Stimulated activated CD4-positive, alpha-beta T cell treated with anti-CD3 and anti-CD28 coated beads, Interleukin-12 subunit alpha, Interleukin-12 subunit beta, amount 100 ng/mL, for 48 hours (primary cell): ENCODE measurements at regions not wholly inside any gene's neighbourhood (a gene's known extent, or its start where the extent isn't known, plus 50 kb on each side); places are given as distances from the start of the nearest gene placed in this dataset.

Experiments
- DNase-seq, 3 donors: peaks; one replicate each; pipeline ENCODE4 v3.0.0-alpha.2; 2020; ENCODE audit warnings: low read depth in 2 of 3, low spot score in 1 of 3

- DNase-seq = no peak
Measured at GRCh38 chr2:554444-554843, 122.8 kb downstream of the TMEM18 start.

- no peak for DNase-seq
Measured at GRCh38 chr2:552906-553305, 124.3 kb downstream of the TMEM18 start.

GRCh38 chr2:551621-552020, 125.6 kb downstream of the TMEM18 start:
- DNase-seq = no peak

DNA sequence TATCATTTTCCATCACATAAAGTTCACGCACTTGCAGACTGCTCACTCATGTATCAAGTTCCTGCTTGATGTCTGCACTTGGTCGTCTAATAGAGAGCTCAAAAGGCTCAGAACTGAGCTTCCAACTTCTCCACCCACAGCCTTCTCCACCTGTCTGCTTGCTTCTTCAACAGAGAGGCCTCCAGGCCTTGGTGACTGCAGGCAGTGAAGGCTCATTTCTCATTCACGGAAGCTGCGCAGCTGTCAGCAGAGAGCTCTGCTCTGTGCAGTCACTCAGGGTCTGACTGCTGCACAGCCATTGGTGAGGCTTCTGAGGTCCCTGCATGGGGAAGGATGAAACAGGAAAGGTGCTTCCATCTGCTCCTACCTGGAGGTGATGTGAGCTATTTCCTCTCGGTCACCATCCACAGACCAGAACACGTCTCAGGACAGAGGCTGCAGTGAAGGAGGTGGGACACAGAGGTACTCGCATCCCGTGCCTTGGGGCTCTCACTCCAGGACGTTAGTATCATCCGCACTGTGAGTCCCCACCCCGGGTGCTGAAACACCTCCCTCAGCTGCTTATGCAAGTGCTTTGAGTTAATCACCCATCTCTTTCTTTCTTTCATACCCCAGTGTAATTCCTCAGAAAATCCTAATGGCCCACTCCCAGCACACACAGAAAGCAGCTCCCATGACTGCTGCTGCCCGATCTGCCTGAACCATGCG, 126.2 kb downstream of the TMEM18 start:
- DNase-seq = no peak

- DNase-seq = no peak
Measured at GRCh38 chr2:545711-546650, 131.2 kb downstream of the TMEM18 start.

DNA sequence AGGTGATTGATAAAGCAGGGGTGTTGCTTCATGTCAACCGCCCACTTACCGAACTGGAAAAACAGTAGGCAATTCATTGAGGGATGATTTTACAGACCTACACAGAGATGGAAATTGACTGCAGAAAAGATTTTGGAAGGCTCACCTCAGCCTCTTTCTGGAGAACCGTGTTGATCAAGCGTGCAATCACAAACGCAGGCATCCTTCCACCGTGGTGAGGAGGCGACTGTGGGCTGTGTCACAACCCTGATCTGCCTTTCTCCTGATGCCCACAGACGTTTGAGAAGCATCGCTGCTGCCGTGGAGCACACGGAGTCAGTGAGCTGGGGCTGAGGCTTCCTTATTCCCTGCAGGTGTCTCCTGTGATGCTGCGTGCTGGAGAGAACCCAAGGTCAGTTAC, 132.0 kb downstream of the TMEM18 start:
- DNase-seq = no peak

DNA sequence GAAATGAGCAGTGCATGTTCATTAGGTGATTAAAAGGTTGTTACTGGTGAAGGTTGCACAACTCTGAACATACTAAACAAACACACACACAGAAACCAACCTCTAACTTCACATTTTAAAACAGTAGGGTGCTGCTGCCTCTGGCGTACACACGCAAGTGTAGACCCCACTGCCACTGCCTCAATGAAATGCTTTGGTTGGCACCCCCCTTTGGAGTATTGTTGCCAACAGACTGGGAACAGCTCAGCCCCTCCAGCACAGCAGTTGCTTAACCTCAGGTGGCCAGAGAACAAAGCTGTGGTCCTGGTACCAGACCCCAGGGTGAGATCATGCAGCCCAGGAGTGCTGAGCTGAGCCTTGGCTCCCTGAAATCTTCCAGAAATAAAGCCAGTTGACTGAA, 138.6 kb downstream of the TMEM18 start:
- DNase-seq = no peak

GRCh38 chr2:535222-535621, 142.0 kb downstream of the TMEM18 start:
- no peak for DNase-seq

- no peak for DNase-seq
Measured at GRCh38 chr2:529852-530251, 147.4 kb downstream of the TMEM18 start.

DNA sequence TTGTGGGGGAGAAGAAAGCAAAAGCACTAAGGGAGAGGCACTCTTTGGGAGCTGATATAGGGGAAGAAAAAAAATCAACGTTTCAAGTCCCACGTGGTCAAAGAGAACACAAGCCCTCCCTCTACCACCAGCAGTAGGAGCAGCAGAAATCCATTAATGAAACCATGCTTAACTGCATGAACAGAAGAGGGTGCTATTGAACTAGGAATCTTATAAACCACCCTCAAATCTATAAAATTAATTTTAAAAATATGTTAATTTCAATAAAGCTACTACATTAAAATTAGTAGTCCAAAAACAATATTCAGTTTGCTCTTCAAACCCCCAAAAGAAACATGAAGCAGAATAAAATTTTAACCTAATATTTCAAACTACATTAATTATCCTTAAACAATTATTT, 147.8 kb downstream of the TMEM18 start:
- DNase-seq = no peak

DNA sequence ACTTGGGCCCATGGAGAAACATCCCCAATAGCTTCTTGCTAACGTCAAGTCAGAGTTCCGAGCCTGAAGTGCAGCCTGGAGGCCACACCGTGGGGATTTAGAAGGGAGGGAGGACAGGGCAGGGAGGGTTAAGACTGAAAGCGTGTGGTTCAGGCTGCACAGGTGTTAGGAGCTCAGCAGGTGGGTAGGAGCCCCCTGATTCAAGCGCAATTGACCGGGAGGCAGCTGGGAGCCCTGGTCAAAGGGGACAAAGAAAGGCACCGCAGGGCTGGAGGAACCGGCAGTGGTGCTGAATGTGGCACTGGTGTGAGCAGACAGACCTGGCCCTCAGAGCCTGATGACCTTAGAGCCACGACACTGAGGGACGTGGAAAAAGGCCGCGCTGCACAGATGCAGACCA, 149.6 kb downstream of the TMEM18 start:
- DNase-seq = no peak

- DNase-seq = no peak
Measured at GRCh38 chr2:526918-527317, 150.3 kb downstream of the TMEM18 start.

DNA sequence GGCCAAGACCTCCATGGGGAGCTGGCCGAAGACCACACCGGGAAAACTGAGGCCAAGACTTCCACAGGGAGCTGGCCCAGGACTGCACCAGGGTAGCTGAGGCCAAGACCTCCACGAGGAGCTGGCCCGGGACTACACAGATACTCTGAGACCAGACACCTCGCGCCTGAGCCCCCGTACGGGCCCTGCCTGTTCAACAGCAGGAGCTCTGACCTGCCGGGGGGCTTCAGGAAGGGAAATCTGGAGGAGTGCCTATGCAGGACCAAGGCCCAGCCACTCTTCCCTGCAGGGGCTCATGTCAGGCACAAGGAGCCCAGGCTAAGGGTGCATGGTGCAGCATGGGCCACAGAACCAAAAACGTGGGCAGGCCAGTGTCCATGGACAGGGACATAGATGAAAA, 151.6 kb downstream of the TMEM18 start:
- no peak for DNase-seq

GRCh38 chr2:525021-525420, 152.2 kb downstream of the TMEM18 start:
- no peak for DNase-seq

- DNase-seq = no peak
Measured at GRCh38 chr2:524442-524841, 152.8 kb downstream of the TMEM18 start.

GRCh38 chr2:523698-524270, 153.4 kb downstream of the TMEM18 start:
- DNase-seq = no peak

DNA sequence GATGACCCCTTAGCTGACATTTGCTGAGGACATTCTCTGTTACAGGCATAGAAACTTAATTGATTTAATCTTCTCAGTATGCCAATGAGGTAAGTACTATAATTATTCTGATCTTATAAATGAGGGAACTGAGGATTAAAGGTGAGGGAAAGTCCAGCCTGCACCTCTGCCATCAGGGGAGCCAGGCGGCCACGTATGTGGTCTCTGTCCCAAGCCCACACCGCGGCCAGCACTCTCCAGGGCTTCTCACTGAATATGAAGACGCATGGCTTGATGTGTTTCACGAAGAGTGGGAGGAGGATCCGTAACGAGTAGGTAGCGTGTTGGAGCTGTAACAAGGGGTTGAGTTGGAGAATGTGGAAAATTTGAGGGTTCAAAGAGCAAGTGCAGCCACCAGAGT, 154.4 kb downstream of the TMEM18 start:
- no peak for DNase-seq

- DNase-seq = no peak
Measured at GRCh38 chr2:521853-522530, 155.2 kb downstream of the TMEM18 start.

DNA sequence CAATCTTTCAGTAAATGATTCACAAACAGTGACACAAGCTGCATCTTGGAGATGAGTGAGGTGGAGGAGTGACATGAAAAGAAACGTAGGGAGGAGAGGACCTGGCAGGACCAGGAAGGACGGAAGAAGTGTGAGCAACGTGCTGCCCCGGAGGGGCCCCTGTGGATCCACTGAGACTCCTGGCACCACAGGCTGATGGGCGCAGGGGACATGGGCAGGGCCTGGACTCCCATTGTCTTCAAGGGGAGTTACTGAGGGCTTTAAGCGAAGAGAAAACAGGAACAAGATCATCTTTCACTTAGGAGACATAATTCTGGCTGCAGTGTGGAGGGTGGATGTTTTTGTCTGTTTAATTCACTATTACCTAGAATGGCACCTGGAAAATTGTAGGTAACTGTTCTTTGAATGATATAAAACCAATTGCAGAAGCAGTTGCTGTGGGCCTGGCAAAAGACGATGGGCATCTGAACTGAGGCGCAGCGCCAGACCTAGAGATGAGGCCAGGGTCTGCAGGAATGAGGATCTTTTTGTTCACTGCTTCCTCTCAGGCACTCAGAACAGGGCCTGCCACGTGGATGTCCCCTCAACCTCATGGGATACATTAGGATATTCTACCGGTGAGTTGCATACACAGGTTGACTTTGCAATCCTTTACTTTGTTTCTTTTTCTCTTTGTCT, 156.4 kb downstream of the TMEM18 start:
- DNase-seq = no peak

DNA sequence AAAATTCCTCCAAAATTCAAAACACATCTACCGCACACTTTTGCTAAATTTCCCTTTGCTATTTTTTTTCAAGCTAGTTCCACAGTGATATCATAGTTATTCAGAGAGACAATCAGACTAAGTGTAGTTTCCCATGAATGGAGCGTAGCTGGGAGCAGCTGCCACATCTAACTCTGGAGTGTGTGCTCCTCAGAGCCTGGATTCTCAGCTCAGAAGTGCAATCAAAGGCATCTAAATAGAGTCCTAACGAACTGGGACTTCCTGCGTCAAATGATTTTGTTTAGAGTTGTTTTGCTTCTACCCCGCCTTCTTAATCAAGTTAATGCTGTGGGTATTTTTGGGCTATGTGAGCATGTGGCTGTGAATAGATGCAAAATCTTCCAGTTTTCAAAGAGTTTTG, 160.3 kb downstream of the TMEM18 start:
- DNase-seq = no peak

DNA sequence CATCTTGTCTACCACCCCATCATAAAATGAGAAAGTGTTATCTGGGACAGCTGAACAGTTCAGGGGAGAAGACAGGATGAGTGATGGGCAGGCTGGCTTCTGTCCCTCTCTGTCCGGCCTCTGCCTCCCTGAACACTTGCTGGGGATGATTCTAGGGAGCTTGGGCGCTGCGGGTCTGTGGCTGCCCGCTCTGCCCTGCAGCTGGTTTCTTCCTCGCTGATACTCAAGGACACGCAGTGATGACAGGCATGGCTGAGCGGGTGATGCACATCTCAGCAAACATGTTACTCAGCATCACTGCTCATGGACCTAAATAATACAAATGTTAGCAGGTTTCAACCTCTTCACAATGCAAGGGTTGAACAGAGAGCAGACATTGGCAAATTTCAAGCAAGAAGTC, 161.1 kb downstream of the TMEM18 start:
- no peak for DNase-seq
